Adrenal gland (tissue), 9 donors: ENCODE measurements at regions not wholly inside any gene's neighbourhood (a gene's known extent, or its start where the extent isn't known, plus 50 kb on each side); places are given as distances from the start of the nearest gene placed in this dataset.
"Not testable (repeated sequence)": the region's sequence is repeated elsewhere in the genome, so short reads cannot be mapped to it uniquely, and the experiment has no call there.

Source experiments
- DNase-seq, 7 donors: peaks; one replicate each; pipeline ENCODE4 v3.0.0-alpha.2; 2019 to 2020
- H3K27ac ChIP-seq, 5 donors: fragments of 200-600 bp; sonication (generic) in 4 of 5; 1 replicate in 3 of 5; 2 replicates in 2 of 5; pipeline versions ENCODE4 v1.5.1 to v1.8.0; 2016 to 2020; ENCODE audit warnings: mild to moderate bottlenecking in 1 of 5
- H3K27me3 ChIP-seq: fragments of 200-600 bp; 2 replicates; pipeline ENCODE4 v1.8.0; 2021
- H3K36me3 ChIP-seq, 2 donors: fragments of 200-600 bp; replicated peaks in 1 of 2; 1 replicate in 1 of 2; 2 replicates in 1 of 2; pipeline versions ENCODE4 v1.5.1 to v1.8.0; 2018 to 2022
- H3K4me1 ChIP-seq, 2 donors: fragments of 200-600 bp; replicated peaks in 1 of 2; 1 replicate in 1 of 2; 2 replicates in 1 of 2; pipeline versions ENCODE4 v1.5.1 to v1.8.0; 2018 to 2021
- H3K4me3 ChIP-seq, 4 donors: fragments of 200-600 bp; sonication (generic) in 3 of 4; one replicate each; pipeline ENCODE4 v1.5.1; 2016 to 2018
- H3K9me3 ChIP-seq, 3 donors: fragments of 200-600 bp; sonication (generic) in 1 of 3; replicated peaks in 1 of 3; 1 replicate in 2 of 3; 2 replicates in 1 of 3; pipeline versions ENCODE4 v1.5.1 to v1.8.0; 2016 to 2021
- CTCF ChIP-seq, 6 experiments: fragments of 450-650 bp in 4 of 6; fragments of 200-600 bp in 2 of 6; sonication (generic) in 1 of 6; IDR thresholded peaks; 1 replicate in 5 of 6; 2 replicates in 1 of 6; pipeline versions ENCODE4 v1.5.1 to v1.8.0; 2016 to 2021; ENCODE audit warnings: antibody characterized with exemption in 6 of 6, mild to moderate bottlenecking in 2 of 6, moderate library complexity in 1 of 6
- POLR2A ChIP-seq, 2 donors: fragments of 450-650 bp; IDR thresholded peaks; one replicate each; pipeline ENCODE4 v1.6.1; 2017; ENCODE audit warnings: antibody characterized with exemption in 2 of 2, mild to moderate bottlenecking in 2 of 2, moderate library complexity in 1 of 2
- WGBS, 4 donors: extraction: QIAGEN DNeasy Blood & Tissue Kit in 2 of 4; methylation state at CpG; one replicate each; pipeline versions ENCODE4 v1.1.5 to v1.1.7; 2013 to 2017; 5-methylcytosine and 5-hydroxymethylcytosine counted together
- intact Hi-C, 2 donors: fragments of 100-400 bp; cut with DNase I; formaldehyde crosslinking; loops; one replicate each; pipeline versions ENCODE4 v1.14.1 to v1.15.0; 2022 to 2023
- donor health status: healthy with polysubstance abuse.
- donor health status: Bipolar disorder and iron deficiency.
- donor health status: DM: yes; HTN: yes; CAD: no.
- donor health status: DM: no; HTN: no; CAD: no.
- donor health status: DM: no; HTN: no; CAD: no.

GRCh38 chr16:87153326-87153725, 163.9 kb downstream of the C16orf95 start:
- TF ChIP-seq POLR2A (IDR thresholded peaks at IDR 0.05) (no peak), CTCF (IDR thresholded peaks at IDR 0.05) (no peak)
- Histone ChIP-seq H3K27ac (no peak overlapping the region), H3K9me3 (no peaks in the 10 kb centered on the region), H3K4me1 (no peaks in the 10 kb centered on the region), H3K27me3 (no peaks in the 10 kb centered on the region), H3K4me3 (no peak overlapping the region), H3K36me3 (no peaks in the 10 kb centered on the region)
- DNase-seq: no peak
- 83 to 92% (median 88%) methylated on average over 2 to 8 of the region's 8 CpGs for WGBS, 4 donors
- intact Hi-C loops: no loop called here

DNA sequence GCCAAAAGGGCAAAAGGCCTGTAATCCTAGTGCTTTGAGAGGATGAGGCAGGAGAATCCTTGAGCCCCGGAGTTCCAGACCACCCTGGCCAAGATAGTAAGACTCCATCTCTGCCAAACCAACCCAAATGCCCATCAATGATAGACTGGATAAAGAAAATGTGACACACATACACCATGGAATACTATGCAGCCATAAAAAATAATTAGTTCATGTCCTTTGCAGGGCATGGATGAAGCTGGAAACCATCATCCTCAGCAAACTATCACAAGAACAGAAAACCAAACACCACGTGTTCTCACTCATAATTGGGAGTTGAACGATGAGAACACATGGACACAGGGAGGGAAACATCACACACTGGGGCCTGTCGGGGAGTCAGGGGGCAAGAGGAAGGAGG, 161.9 kb downstream of the C16orf95 start:
- H3K36me3 ChIP-seq, intact Hi-C loops, H3K9me3 ChIP-seq, H3K4me3 ChIP-seq, DNase-seq, H3K27ac ChIP-seq, H3K27me3 ChIP-seq, H3K4me1 ChIP-seq: not testable (repeated sequence)
- 88 to 98% (median 88%) methylated on average over 4 of the region's 4 CpGs for WGBS, 4 donors

DNA sequence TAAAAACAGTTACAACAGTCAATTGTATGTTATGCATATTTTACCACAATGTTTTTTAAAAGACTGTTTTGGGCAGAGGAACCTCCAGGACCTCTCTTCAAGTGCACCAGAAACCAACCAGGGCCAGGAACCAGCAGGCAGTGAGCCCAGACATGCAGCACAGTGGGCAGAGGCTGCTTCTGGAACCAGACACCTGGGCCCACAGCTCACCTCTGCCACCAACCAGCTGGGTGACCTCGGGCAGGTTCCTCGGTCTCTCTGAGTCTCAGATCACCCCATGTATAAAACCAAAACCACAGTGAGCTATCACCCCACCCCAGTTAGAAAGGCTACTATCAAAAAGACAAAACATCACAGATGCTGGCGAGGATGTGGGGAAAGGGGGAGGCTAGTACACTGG, 161.0 kb downstream of the C16orf95 start:
- H3K27ac ChIP-seq: no peak overlapping the region
- H3K4me3 ChIP-seq: no peak overlapping the region
- intact Hi-C loops: no loop called here
- TF ChIP-seq CTCF (IDR thresholded peaks at IDR 0.05) (no peak), POLR2A (IDR thresholded peaks at IDR 0.05) (no peak)
- no peaks in the 10 kb centered on the region for H3K27me3 ChIP-seq
- WGBS, 4 donors: 84 to 100% (median 86%) methylated on average over 1 to 3 of the region's 3 CpGs
- H3K36me3 ChIP-seq: no peaks in the 10 kb centered on the region
- H3K9me3 ChIP-seq: no peaks in the 10 kb centered on the region
- H3K4me1 ChIP-seq: no peaks in the 10 kb centered on the region
- no peak for DNase-seq

- Histone ChIP-seq H3K9me3 (no peaks in the 10 kb centered on the region), H3K4me3 (no peak overlapping the region), H3K27ac (peak overlapping the region in 1 of 5 donors; percentile 21), H3K36me3 (no peaks in the 10 kb centered on the region), H3K4me1 (no peaks in the 10 kb centered on the region), H3K27me3 (no peaks in the 10 kb centered on the region)
- TF ChIP-seq CTCF (IDR thresholded peaks at IDR 0.05): no peak
- no peak for TF ChIP-seq POLR2A (IDR thresholded peaks at IDR 0.05)
- peak in 4 of 7 donors; percentile 33 to 69 (median 46) for DNase-seq
- 47 to 55% (median 49%) methylated on average over 7 to 15 of the region's 15 CpGs for WGBS, 4 donors
- intact Hi-C loops: no loop called here
These were observed 157.0 kb downstream of the C16orf95 start for GRCh38 chr16:87160234-87160636.

GRCh38 chr16:87160701-87161337, 156.4 kb downstream of the C16orf95 start:
- Histone ChIP-seq H3K9me3 (no peaks in the 10 kb centered on the region), H3K4me1 (no peaks in the 10 kb centered on the region), H3K27ac (peak overlapping the region in 1 of 5 donors; percentile 21), H3K27me3 (no peaks in the 10 kb centered on the region), H3K4me3 (no peak overlapping the region), H3K36me3 (no peaks in the 10 kb centered on the region)
- TF ChIP-seq POLR2A (IDR thresholded peaks at IDR 0.05) (no peak), CTCF (IDR thresholded peaks at IDR 0.05) (no peak)
- no peak for DNase-seq
- intact Hi-C loops: no loop called here
- 61 to 68% (median 63%) methylated on average over 16 to 19 of the region's 19 CpGs for WGBS, 4 donors

DNA sequence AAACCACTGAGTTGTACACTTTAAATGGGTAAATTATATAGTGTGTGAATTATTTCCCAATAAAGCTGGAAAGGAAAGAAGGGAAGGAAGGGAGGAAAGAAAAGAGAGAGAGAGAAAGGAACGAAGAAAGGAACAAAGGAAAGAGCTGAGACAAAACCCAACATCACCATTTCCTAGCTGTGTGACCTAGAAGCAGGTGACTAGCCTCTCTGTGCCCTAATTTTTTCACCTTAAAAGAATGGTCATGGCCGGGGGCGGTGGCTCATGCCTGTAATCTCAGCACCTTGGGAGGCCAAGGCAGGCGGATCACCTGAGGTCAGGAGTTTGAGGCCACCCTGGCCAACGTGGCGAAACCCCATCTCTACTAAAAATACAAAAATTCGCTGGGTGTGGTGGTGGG, 155.8 kb downstream of the C16orf95 start:
- DNase-seq: not testable (repeated sequence)

More for the DNA sequence above, 155.8 kb downstream of the C16orf95 start:
- intact Hi-C loops, H3K36me3 ChIP-seq, H3K4me1 ChIP-seq, H3K27ac ChIP-seq, H3K9me3 ChIP-seq, H3K4me3 ChIP-seq, H3K27me3 ChIP-seq: not testable (repeated sequence)
- WGBS, 4 donors: 76 to 91% (median 85%) methylated on average over 7 of the region's 7 CpGs
